Fibroblast of pulmonary artery (primary cell): ENCODE measurements at regions not wholly inside any gene's neighbourhood (a gene's known extent, or its start where the extent isn't known, plus 50 kb on each side); places are given as distances from the start of the nearest gene placed in this dataset.
A peak's percentile ranks its signal among the peaks of the same experiment; 100 is the strongest.

Source experiments
- DNase-seq: peaks from one replicate; pipeline ENCODE4 v3.0.0-alpha.2; 2010; ENCODE audit warnings: low read depth
- H3K4me3 ChIP-seq: replicated peaks from 2 replicates; pipeline ENCODE4 v1.5.1; 2011; ENCODE audit warnings: low read depth, mild to moderate bottlenecking, control low read depth, low read length, moderate library complexity
- CTCF ChIP-seq: IDR thresholded peaks from 2 replicates; pipeline ENCODE4 v1.5.1; 2011; ENCODE audit warnings: mild to moderate bottlenecking, control low read depth, low read length, inconsistent platforms; ENCODE audit errors: missing control alignments

GRCh38 chr7:115522174-115522573, 508.4 kb downstream of the TFEC start:
- TF ChIP-seq CTCF: no peak
- DNase-seq: no peak
- H3K4me3 ChIP-seq: no peak overlapping the region

- peak; percentile 47 for DNase-seq
- TF ChIP-seq CTCF: no peak
- no peak overlapping the region for H3K4me3 ChIP-seq
Measured at GRCh38 chr7:115516341-115516740, 514.2 kb downstream of the TFEC start.

GRCh38 chr7:115511330-115511729, 519.2 kb downstream of the TFEC start:
- H3K4me3 ChIP-seq: no peak overlapping the region
- no peak for TF ChIP-seq CTCF
- DNase-seq: no peak

- H3K4me3 ChIP-seq: no peak overlapping the region
- no peak for DNase-seq
- no peak for TF ChIP-seq CTCF
Measured at GRCh38 chr7:115505136-115505535, 525.4 kb downstream of the TFEC start.

- peak; percentile 16 for DNase-seq
- TF ChIP-seq CTCF: no peak
- no peak overlapping the region for H3K4me3 ChIP-seq
Measured at GRCh38 chr7:115499956-115500355, 530.6 kb downstream of the TFEC start.

GRCh38 chr7:115496006-115496405, 534.6 kb downstream of the TFEC start:
- no peak for DNase-seq
- TF ChIP-seq CTCF: no peak
- H3K4me3 ChIP-seq: no peak overlapping the region

- H3K4me3 ChIP-seq: no peak overlapping the region
- no peak for TF ChIP-seq CTCF
- no peak for DNase-seq
Measured at GRCh38 chr7:115494529-115495147, 535.9 kb downstream of the TFEC start.
